HG02870 (cell line): ENCODE measurements at regions not wholly inside any gene's neighbourhood (a gene's known extent, or its start where the extent isn't known, plus 50 kb on each side); places are given as distances from the start of the nearest gene placed in this dataset.
"Not testable (repeated sequence)": the region's sequence is repeated elsewhere in the genome, so short reads cannot be mapped to it uniquely, and the experiment has no call there.

Experiments
- ATAC-seq: cut with Tn5 transposase; IDR thresholded peaks from one replicate; pipeline ENCODE4 v1.9.1; 2021; ENCODE audit warnings: mild to moderate bottlenecking, moderate library complexity; ENCODE audit not compliant: unreplicated experiment

- ATAC-seq = no peak
Observed at GRCh38 chr7:23931633-23932032, 221.6 kb downstream of the STK31 start.

- no peak for ATAC-seq
Observed at GRCh38 chr7:23938215-23938614, 228.2 kb downstream of the STK31 start.

GRCh38 chr7:23938937-23939552 lies 229.0 kb downstream of the STK31 start:
- ATAC-seq = peak; percentile 76

GRCh38 chr7:23939747-23940146 lies 229.7 kb downstream of the STK31 start:
- not testable (repeated sequence) for ATAC-seq

- ATAC-seq = no peak
Observed at GRCh38 chr7:23941551-23941950, 231.5 kb downstream of the STK31 start.

GRCh38 chr7:23942032-23942431 lies 232.0 kb downstream of the STK31 start:
- no peak for ATAC-seq

GRCh38 chr7:23944131-23944530 lies 234.1 kb downstream of the STK31 start:
- ATAC-seq = no peak

- no peak for ATAC-seq
Observed at GRCh38 chr7:23945472-23945871, 235.5 kb downstream of the STK31 start.

- ATAC-seq = no peak
Observed at GRCh38 chr7:23955145-23955544, 245.1 kb downstream of the STK31 start.

GRCh38 chr7:23955600-23956149 lies 245.7 kb downstream of the STK31 start:
- no peak for ATAC-seq

GRCh38 chr7:23956772-23957576 lies 247.0 kb downstream of the STK31 start:
- no peak for ATAC-seq

GRCh38 chr7:23959821-23960220 lies 249.8 kb downstream of the STK31 start:
- no peak for ATAC-seq

- ATAC-seq = no peak
Observed at GRCh38 chr7:23960361-23960760, 250.3 kb downstream of the STK31 start.

- ATAC-seq = no peak
Observed at GRCh38 chr7:23963461-23964165, 253.6 kb downstream of the STK31 start.

- no peak for ATAC-seq
Observed at GRCh38 chr7:23964715-23965114, 254.7 kb downstream of the STK31 start.

GRCh38 chr7:23965296-23965695 lies 255.3 kb downstream of the STK31 start:
- ATAC-seq = no peak

GRCh38 chr7:23966941-23967340 lies 256.9 kb downstream of the STK31 start:
- no peak for ATAC-seq

GRCh38 chr7:23967949-23968599 lies 258.1 kb downstream of the STK31 start:
- ATAC-seq = peak; percentile 64

GRCh38 chr7:23968791-23969190 lies 258.8 kb downstream of the STK31 start:
- ATAC-seq = no peak

GRCh38 chr7:23969443-23969842 lies 259.4 kb downstream of the STK31 start:
- ATAC-seq = no peak

- ATAC-seq = no peak
Observed at GRCh38 chr7:23970193-23970592, 260.2 kb downstream of the STK31 start.
